ENCODE measurements at regions not wholly inside any gene's neighbourhood (a gene's known extent, or its start where the extent isn't known, plus 50 kb on each side); places are given as distances from the start of the nearest gene placed in this dataset.

- CTCF ChIA-PET: no interaction called here
- Histone ChIP-seq H3K27ac (ENCODE audit: control insufficient read depth, insufficient read depth) (no peak overlapping the region), H3K9ac (ENCODE audit: control insufficient read depth, insufficient read depth, low read length) (no peak overlapping the region), H3K4me1 (ENCODE audit: control insufficient read depth, insufficient read depth, low read length) (no peaks in the 10 kb centered on the region), H3K4me3 (no peak overlapping the region), H3K27me3 (replicated peaks in 1 of 2; ENCODE audit: control insufficient read depth in 2 of 2, insufficient read depth in 2 of 2, low read length in 1 of 2) (no peaks in the 10 kb centered on the region), H3K79me2 (ENCODE audit: control insufficient read depth, insufficient read depth, low read length) (no peaks in the 10 kb centered on the region), H3K9me3 (replicated peaks; ENCODE audit: control insufficient read depth, insufficient read depth, low read length) (no peaks in the 10 kb centered on the region), H2AFZ (ENCODE audit: control insufficient read depth, low read depth, low read length) (no peak overlapping the region), H3K36me3 (ENCODE audit: control insufficient read depth in 2 of 2, insufficient read depth in 2 of 2, low read length in 1 of 2) (no peaks in the 10 kb centered on the region), H4K20me1 (ENCODE audit: control insufficient read depth, insufficient read depth) (no peaks in the 10 kb centered on the region), H3K4me2 (ENCODE audit: control insufficient read depth, insufficient read depth) (no peak overlapping the region)
- POLR2A ChIA-PET: no interaction called here
- no TSS peak for BruUV-seq (replicated peaks)
- in situ Hi-C loops (cut with MboI): no loop called here
- SMC1A ChIA-PET (ENCODE audit: uncharacterized antibody, unreplicated experiment): no interaction called here
- ATAC-seq (no peak), DNase-seq (ENCODE audit: low read depth, low spot score) (no peak), FAIRE-seq (no peak)
- 19% methylated on average over 2 of the region's 2 CpGs for WGBS (ENCODE audit: insufficient coverage, insufficient replicate concordance, low lambda C conversion rate, missing lambda C conversion rate)
- intact Hi-C loops (cut with micrococcal nuclease; ENCODE audit: unreplicated experiment): no loop called here
- RAD21 ChIA-PET (ENCODE audit: unreplicated experiment): no interaction called here
- TF ChIP-seq MYC (IDR thresholded peaks at IDR 0.05; ENCODE audit: insufficient read depth, insufficient read length, insufficient replicate concordance, low read length, severe bottlenecking) (no peak), FOXK2 (IDR thresholded peaks at IDR 0.05) (no peak), ETV6 (conservative IDR thresholded peaks at IDR 0.05 in 1 of 2, IDR thresholded peaks at IDR 0.05 in 1 of 2; ENCODE audit: borderline replicate concordance in 1 of 2, low read depth in 1 of 2) (no peak), KLF5 (IDR thresholded peaks at IDR 0.05; ENCODE audit: partially characterized antibody) (no peak), USF1 (IDR thresholded peaks at IDR 0.05; ENCODE audit: borderline replicate concordance, extremely low read length, insufficient read depth, low read depth, low read length) (no peak), ZNF274 (IDR thresholded peaks at IDR 0.05; ENCODE audit: insufficient read depth, insufficient read length) (no peak), CTCF (IDR thresholded peaks at IDR 0.05 in 2 of 3, conservative IDR thresholded peaks at IDR 0.05 in 1 of 3; ENCODE audit: control insufficient read depth in 2 of 3, extremely low read depth in 1 of 3, insufficient read depth in 1 of 3, low read depth in 3 of 3, low read length in 3 of 3) (no peak), CBX3 (IDR thresholded peaks at IDR 0.05; ENCODE audit: borderline replicate concordance, low read depth) (no peak), NRF1 (conservative IDR thresholded peaks at IDR 0.05; ENCODE audit: low read depth, low read length) (no peak), ATF2 (IDR thresholded peaks at IDR 0.05; ENCODE audit: low read length) (no peak), ESRRA (IDR thresholded peaks at IDR 0.05; ENCODE audit: low read length) (no peak), ZNF207 (IDR thresholded peaks at IDR 0.05; ENCODE audit: borderline replicate concordance) (no peak)
- TF ChIP-seq, protein P1, sequence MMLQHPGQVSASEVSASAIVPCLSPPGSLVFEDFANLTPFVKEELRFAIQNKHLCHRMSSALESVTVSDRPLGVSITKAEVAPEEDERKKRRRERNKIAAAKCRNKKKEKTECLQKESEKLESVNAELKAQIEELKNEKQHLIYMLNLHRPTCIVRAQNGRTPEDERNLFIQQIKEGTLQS (IDR thresholded peaks at IDR 0.05; ENCODE audit: borderline replicate concordance, extremely low read depth, low read depth, low read length): no peak
- TF ChIP-seq, protein P2, sequence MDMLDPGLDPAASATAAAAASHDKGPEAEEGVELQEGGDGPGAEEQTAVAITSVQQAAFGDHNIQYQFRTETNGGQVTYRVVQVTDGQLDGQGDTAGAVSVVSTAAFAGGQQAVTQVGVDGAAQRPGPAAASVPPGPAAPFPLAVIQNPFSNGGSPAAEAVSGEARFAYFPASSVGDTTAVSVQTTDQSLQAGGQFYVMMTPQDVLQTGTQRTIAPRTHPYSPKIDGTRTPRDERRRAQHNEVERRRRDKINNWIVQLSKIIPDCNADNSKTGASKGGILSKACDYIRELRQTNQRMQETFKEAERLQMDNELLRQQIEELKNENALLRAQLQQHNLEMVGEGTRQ (IDR thresholded peaks at IDR 0.05; ENCODE audit: borderline replicate concordance, low read depth, low read length): no peak
- TF ChIP-seq, protein P3, sequence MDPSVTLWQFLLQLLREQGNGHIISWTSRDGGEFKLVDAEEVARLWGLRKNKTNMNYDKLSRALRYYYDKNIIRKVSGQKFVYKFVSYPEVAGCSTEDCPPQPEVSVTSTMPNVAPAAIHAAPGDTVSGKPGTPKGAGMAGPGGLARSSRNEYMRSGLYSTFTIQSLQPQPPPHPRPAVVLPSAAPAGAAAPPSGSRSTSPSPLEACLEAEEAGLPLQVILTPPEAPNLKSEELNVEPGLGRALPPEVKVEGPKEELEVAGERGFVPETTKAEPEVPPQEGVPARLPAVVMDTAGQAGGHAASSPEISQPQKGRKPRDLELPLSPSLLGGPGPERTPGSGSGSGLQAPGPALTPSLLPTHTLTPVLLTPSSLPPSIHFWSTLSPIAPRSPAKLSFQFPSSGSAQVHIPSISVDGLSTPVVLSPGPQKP (IDR thresholded peaks at IDR 0.05; ENCODE audit: low read depth, low read length): no peak
Measured at GRCh38 chr16:62383941-62384340, 347.7 kb upstream of the CDH8 start.
